Upper lobe of left lung (tissue), 6 donors: ENCODE measurements at regions not wholly inside any gene's neighbourhood (a gene's known extent, or its start where the extent isn't known, plus 50 kb on each side); places are given as distances from the start of the nearest gene placed in this dataset.

Experiments
- ATAC-seq, 2 donors: fragments of 200-7000 bp; cut with Tn5 transposase; one replicate each; pipeline ENCODE4 v1.9.1; 2022; ENCODE audit warnings: mild to moderate bottlenecking in 2 of 2, moderate library complexity in 2 of 2; ENCODE audit not compliant: low FRiP score in 2 of 2
- DNase-seq, 2 donors: peaks; one replicate each; pipeline ENCODE4 v3.0.0-alpha.2; 2019 to 2020
- H3K27ac ChIP-seq, 4 donors: fragments of 200-600 bp; sonication (generic); one replicate each; pipeline ENCODE4 v1.5.1; 2016 to 2019
- H3K27me3 ChIP-seq, 4 donors: fragments of 200-600 bp; sonication (generic); one replicate each; pipeline ENCODE4 v1.5.1; 2017 to 2019
- H3K36me3 ChIP-seq, 4 donors: fragments of 200-600 bp; sonication (generic); one replicate each; pipeline ENCODE4 v1.5.1; 2016 to 2019
- H3K4me1 ChIP-seq, 4 donors: fragments of 200-600 bp; sonication (generic); one replicate each; pipeline ENCODE4 v1.5.1; 2018 to 2019
- H3K4me3 ChIP-seq, 4 donors: fragments of 200-600 bp; sonication (generic); one replicate each; pipeline ENCODE4 v1.5.1; 2017 to 2019; ENCODE audit warnings: mild to moderate bottlenecking in 2 of 4, moderate library complexity in 1 of 4
- H3K9me3 ChIP-seq, 4 donors: fragments of 200-600 bp; sonication (generic); one replicate each; pipeline ENCODE4 v1.5.1; 2018 to 2019
- CTCF ChIP-seq, 6 experiments: fragments of 450-650 bp in 4 of 6; fragments of 200-600 bp in 2 of 6; sonication (generic) in 2 of 6; IDR thresholded peaks; one replicate each; pipeline ENCODE4 v1.5.1; 2016 to 2019; ENCODE audit warnings: antibody characterized with exemption in 6 of 6
- EP300 ChIP-seq, 4 donors: sonication (generic); formaldehyde crosslinking; IDR thresholded peaks; one replicate each; pipeline ENCODE4 v1.5.1; 2017; ENCODE audit warnings: antibody characterized with exemption in 4 of 4, control low read depth in 2 of 4
- POLR2A ChIP-seq, 4 donors: fragments of 450-650 bp; IDR thresholded peaks; one replicate each; pipeline ENCODE4 v1.5.1; 2016 to 2017; ENCODE audit warnings: antibody characterized with exemption in 4 of 4, mild to moderate bottlenecking in 2 of 4
- POLR2AphosphoS5 ChIP-seq, 2 donors: sonication (generic); formaldehyde crosslinking; IDR thresholded peaks; one replicate each; pipeline ENCODE4 v1.5.1; 2017; ENCODE audit warnings: antibody characterized with exemption in 2 of 2
- WGBS, 2 donors: methylation state at CpG; one replicate each; pipeline ENCODE4 v1.1.5; 2017 to 2018; 5-methylcytosine and 5-hydroxymethylcytosine counted together
- donor health status: DM: no; HTN: no; CAD: no; lungs with moderate emphysema.
- donor health status: DM: no; HTN: yes; CAD: no; lungs with severe emphysema.

- no peaks in the 10 kb centered on the region for H3K36me3 ChIP-seq
- 82 to 89% methylated on average over 4 of the region's 4 CpGs for WGBS, 2 donors
- H3K9me3 ChIP-seq = no peaks in the 10 kb centered on the region
- no peak for TF ChIP-seq EP300 (IDR thresholded peaks at IDR 0.05)
- TF ChIP-seq POLR2A (IDR thresholded peaks at IDR 0.05) = no peak
- no peak for TF ChIP-seq POLR2AphosphoS5 (IDR thresholded peaks at IDR 0.05)
- TF ChIP-seq CTCF (IDR thresholded peaks at IDR 0.05) = no peak
- no peaks in the 10 kb centered on the region for H3K4me1 ChIP-seq
- H3K27ac ChIP-seq = no peak overlapping the region
- H3K27me3 ChIP-seq = no peaks in the 10 kb centered on the region
- DNase-seq (no peak), ATAC-seq (no peak)
- no peak overlapping the region for H3K4me3 ChIP-seq
Observed at GRCh38 chr18:61651880-61652268, 240.9 kb downstream of the RNF152 start.

- WGBS, 2 donors = 84 to 87% methylated on average over 3 of the region's 3 CpGs
- no peak overlapping the region for H3K4me3 ChIP-seq
- TF ChIP-seq CTCF (IDR thresholded peaks at IDR 0.05) (no peak), POLR2AphosphoS5 (IDR thresholded peaks at IDR 0.05) (no peak), EP300 (IDR thresholded peaks at IDR 0.05) (no peak), POLR2A (IDR thresholded peaks at IDR 0.05) (no peak)
- no peaks in the 10 kb centered on the region for H3K4me1 ChIP-seq
- H3K27me3 ChIP-seq = no peaks in the 10 kb centered on the region
- DNase-seq (no peak), ATAC-seq (no peak)
- no peak overlapping the region for H3K27ac ChIP-seq
- no peaks in the 10 kb centered on the region for H3K9me3 ChIP-seq
- no peaks in the 10 kb centered on the region for H3K36me3 ChIP-seq
Observed at GRCh38 chr18:61651145-61651879, 241.5 kb downstream of the RNF152 start.

- no peaks in the 10 kb centered on the region for H3K9me3 ChIP-seq
- no peak overlapping the region for H3K27ac ChIP-seq
- H3K27me3 ChIP-seq = no peaks in the 10 kb centered on the region
- ATAC-seq = no peak
- peaks cover 0 to 4% (median 0%) of the 10 kb centered on the region in 4 donors for H3K4me1 ChIP-seq
- no peak overlapping the region for H3K4me3 ChIP-seq
- no peak for DNase-seq
- TF ChIP-seq EP300 (IDR thresholded peaks at IDR 0.05) = no peak
- 53 to 59% methylated on average over 8 of the region's 8 CpGs for WGBS, 2 donors
- no peaks in the 10 kb centered on the region for H3K36me3 ChIP-seq
Observed at GRCh38 chr18:61643884-61644647, 248.7 kb downstream of the RNF152 start.

- Histone ChIP-seq H3K4me3 (no peak overlapping the region), H3K9me3 (no peaks in the 10 kb centered on the region), H3K36me3 (no peaks in the 10 kb centered on the region), H3K27ac (no peak overlapping the region), H3K27me3 (no peaks in the 10 kb centered on the region), H3K4me1 (peaks cover 10 to 16% (median 15%) of the 10 kb centered on the region in 4 donors)
- no peak for TF ChIP-seq POLR2A (IDR thresholded peaks at IDR 0.05)
- no peak for TF ChIP-seq CTCF (IDR thresholded peaks at IDR 0.05)
- TF ChIP-seq EP300 (IDR thresholded peaks at IDR 0.05) = no peak
- no peak for TF ChIP-seq POLR2AphosphoS5 (IDR thresholded peaks at IDR 0.05)
- ATAC-seq (no peak), DNase-seq (no peak)
- 89 to 94% methylated on average over 2 of the region's 2 CpGs for WGBS, 2 donors
Observed at GRCh38 chr18:61639886-61640285, 252.9 kb downstream of the RNF152 start.

GRCh38 chr18:61637905-61638595, 254.8 kb downstream of the RNF152 start:
- ATAC-seq = no peak
- Histone ChIP-seq H3K27me3 (no peaks in the 10 kb centered on the region), H3K4me1 (peaks cover 10 to 16% (median 14%) of the 10 kb centered on the region in 4 donors), H3K9me3 (no peaks in the 10 kb centered on the region), H3K27ac (no peak overlapping the region), H3K4me3 (no peak overlapping the region), H3K36me3 (no peaks in the 10 kb centered on the region)
- 39 to 52% methylated on average over 4 of the region's 4 CpGs for WGBS, 2 donors
- TF ChIP-seq POLR2A (IDR thresholded peaks at IDR 0.05) (no peak), POLR2AphosphoS5 (IDR thresholded peaks at IDR 0.05) (no peak)
- DNase-seq = no peak
